ENCODE measurements at regions not wholly inside any gene's neighbourhood (a gene's known extent, or its start where the extent isn't known, plus 50 kb on each side); places are given as distances from the start of the nearest gene placed in this dataset.
"Not testable (repeated sequence)": the region's sequence is repeated elsewhere in the genome, so short reads cannot be mapped to it uniquely, and the experiment has no call there.

DNA sequence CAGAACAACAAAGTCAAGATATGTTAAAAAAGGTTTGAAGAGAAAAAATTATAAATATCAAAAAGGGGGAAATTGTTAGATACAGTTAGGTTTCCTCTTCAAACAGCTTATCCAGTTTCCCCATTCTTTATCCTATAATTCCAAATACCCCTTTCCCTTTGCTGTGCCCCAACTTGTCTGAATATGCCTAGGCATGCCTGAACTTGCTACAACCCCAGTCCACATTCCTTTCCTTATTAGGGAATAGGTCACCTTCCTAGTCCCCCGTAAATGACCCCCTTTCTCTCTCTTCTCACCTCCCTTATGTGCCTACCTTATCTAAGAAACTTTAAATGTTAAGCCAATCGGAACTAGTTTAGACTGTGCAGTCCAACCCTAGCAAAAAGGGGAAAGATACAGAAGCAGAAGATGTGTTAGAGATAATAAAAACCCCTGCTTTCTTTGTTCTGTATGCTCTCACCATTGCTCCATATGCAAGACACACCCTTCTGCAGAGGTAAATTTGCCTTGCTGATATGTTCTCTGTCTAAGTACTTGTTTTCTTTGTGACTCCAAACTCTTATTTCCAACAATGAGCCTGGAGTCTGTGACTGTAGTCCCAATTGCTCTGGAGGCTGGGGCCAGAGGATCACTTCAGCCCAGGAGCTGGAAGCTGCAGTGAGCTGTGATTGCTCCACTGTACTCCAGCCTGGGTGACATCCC is 810.1 kb downstream of the PLA2G4A start:
- DNase-seq = no peak

- DNase-seq = no peak
These were observed 812.3 kb downstream of the PLA2G4A start for GRCh38 chr1:187641015-187641414.

DNA sequence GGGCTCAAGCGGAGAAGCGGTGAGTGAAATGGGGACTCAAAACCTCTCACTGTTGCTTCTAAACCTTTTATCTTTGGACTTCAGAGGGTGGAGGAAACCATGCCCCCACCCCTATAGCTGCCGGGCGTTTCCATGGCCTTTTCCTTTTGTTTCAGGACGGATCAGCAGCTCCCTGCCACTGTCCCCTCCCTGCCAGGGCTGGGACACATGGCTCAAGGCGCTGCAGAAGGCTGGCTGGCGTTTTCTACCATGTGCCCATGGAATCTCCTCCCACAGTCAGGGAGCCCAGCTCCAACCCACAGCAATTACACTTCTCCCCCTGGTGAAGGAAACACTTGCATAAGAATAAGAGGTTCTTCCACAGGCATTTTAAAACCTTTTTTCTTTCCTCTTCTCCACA is 812.7 kb downstream of the PLA2G4A start:
- no peak for DNase-seq

GRCh38 chr1:187641907-187642306 is 813.2 kb downstream of the PLA2G4A start:
- DNase-seq = no peak

GRCh38 chr1:187645651-187646050 is 816.9 kb downstream of the PLA2G4A start:
- no peak for DNase-seq

- no peak for DNase-seq
These were observed 817.9 kb downstream of the PLA2G4A start for GRCh38 chr1:187646536-187647107.

DNA sequence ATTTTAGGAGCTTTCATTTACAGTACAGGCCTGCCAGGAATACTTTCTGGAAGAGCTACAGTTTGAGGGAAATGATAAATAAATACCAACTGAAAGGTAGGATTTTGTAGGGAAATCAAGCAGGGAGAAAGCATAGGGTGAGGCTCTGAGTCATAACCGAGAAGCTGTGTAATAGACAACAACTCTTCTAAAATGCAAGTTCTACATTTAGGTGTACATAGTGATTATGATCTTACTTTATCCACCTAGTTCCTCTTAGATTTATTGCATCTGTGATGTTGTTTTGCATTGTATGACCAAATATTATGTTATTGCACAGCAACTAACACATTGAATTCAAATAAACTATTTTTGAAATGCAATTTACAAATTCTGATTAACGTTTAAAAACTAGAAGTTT is 819.3 kb downstream of the PLA2G4A start:
- no peak for DNase-seq

- DNase-seq = peak; percentile 38 to 57
These were observed 825.9 kb downstream of the PLA2G4A start for GRCh38 chr1:187654635-187655034.

- DNase-seq = no peak
These were observed 826.4 kb downstream of the PLA2G4A start for GRCh38 chr1:187655104-187655503.

DNA sequence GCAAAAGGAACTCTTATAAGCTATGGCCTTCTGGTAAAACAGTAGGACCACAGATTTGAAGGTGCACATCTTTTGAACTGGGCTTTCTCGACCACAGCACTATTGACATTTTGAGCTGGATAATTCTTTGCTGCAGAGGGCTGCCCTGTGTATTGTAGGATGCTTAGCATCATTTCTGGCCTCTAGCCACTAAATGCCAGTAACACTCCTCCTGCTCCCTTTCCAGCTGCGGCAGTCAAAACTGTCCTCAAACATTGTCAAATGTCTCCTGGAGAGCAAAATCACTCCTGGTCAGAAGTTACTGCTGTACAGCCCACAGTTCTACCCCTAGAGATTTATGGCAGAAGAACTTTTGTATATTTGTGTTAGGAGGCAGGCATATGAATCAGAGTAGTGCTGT is 836.7 kb downstream of the PLA2G4A start:
- DNase-seq = no peak

- no peak for DNase-seq
These were observed 852.1 kb downstream of the PLA2G4A start for GRCh38 chr1:187680823-187681222.

DNA sequence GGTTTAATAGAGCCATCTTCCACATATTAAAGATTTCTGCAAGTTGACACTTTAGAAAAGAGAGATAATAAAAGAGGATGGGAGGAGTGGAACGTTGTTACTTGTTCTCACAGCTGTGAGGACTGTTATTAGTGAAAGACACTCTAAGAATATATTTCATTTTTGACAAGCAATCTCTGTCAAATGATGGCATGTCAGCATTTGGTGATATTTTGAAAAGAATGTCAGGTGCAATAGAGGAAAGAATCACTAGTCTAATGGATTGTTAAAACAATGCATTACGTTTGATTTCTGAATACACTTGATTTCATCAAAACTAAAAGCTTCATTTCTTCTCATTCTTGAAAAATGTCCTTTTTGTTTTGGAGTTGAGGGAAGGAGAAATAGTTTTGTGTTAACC is 853.4 kb downstream of the PLA2G4A start:
- no peak for DNase-seq

DNA sequence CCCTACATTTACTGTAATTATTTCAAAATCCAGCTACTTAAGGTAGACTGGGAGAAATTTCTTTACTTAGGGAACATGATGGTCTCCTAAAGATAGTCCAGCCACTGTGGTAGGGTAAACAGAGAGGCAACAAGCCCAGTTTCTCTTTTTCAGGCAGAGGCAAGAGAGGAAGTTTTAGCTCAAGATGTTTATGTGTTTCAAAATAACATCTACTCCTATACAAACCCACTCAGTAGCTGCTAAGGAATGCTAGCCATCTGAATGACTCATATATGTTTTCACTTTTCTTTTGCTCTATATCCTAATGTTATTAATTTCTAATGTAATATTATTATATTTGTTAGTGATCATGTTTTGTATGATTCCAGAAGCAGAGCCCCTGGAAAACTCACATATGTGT is 856.6 kb downstream of the PLA2G4A start:
- DNase-seq = no peak

DNA sequence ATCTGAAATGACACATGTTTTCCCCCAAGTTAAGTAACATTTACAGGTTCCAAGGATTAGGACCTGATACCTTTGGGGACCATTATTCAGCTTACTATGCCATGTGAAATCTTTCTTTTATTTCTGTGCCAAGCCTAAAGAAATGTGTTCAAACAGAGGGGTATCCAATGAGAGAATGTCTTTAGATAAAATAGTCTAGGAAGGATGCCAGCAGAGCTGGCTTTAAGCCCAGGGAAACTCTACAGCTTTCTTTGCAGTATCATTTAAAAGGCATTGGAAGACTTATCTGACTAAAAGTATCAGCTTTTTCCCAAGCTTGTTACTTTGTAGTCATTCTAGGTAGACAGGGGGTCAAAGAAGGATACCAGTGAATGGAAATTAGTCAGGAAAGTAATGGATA is 860.4 kb downstream of the PLA2G4A start:
- DNase-seq = no peak

GRCh38 chr1:187691439-187691838 is 862.7 kb downstream of the PLA2G4A start:
- no peak for DNase-seq

GRCh38 chr1:187692799-187693198 is 864.0 kb downstream of the PLA2G4A start:
- no peak for DNase-seq

DNA sequence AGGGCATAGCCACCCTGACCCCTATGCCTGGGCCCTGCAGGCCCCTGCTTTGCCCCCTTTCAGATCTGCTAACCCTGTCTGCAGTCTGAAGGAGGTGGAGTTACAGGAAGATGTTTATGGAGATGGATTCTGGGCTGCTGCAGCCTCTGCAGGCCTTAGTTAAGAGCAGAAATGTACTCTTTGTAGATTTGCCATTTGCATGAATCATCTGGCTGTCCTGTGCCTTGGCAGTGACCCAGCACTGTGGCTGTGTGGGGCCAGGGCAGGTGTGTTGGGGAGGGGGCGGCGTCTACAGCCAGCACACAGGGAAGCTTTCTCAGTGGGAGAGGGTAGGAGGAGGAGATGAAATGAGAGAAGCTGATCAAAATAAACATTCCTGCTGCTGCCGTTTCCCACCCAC is 867.3 kb downstream of the PLA2G4A start:
- peak; percentile 14 to 53 for DNase-seq

GRCh38 chr1:187703138-187704130 is 874.7 kb downstream of the PLA2G4A start:
- DNase-seq = not testable (repeated sequence)

- no peak for DNase-seq
These were observed 885.7 kb downstream of the PLA2G4A start for GRCh38 chr1:187714470-187714869.

GRCh38 chr1:187715483-187715882 is 886.7 kb downstream of the PLA2G4A start:
- DNase-seq = no peak

DNA sequence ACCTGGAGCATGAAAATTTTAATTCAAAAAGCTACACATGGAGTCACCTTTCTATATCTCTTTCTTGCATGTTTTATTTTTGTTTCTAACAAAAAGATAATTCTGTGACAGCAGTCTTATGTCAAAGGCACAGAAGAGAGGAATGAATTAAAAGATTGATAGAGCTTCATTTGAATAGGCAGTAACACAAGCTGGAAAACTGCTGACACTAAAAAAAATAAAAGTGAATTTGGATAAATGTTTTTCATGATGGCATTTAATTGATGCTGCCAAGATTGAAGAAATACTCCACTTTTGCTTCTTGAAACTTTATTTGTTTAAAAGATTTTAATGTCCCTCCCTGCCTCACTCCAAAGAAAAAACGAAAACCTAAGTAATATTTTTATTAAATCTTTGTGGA is 887.4 kb downstream of the PLA2G4A start:
- DNase-seq = no peak

- DNase-seq = no peak
These were observed 889.8 kb downstream of the PLA2G4A start for GRCh38 chr1:187718527-187718926.

DNA sequence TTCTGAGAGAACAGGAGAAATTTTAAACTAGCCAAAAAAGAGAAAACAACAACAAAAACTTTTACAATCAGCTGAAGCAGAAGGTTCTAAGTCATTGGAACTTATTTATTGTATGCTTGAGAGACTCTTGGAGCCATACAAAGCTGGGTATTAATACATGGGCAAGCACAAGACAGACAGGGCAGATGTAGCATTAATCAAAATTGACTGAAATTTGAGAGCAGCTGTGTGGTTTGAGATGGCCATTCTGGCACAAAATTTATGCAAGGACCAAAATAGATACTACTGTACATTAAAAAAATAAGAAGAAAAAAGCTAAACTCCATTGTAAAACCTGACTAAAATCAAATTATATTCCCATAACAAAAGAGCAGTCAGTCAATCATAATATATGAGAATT is 892.5 kb downstream of the PLA2G4A start:
- peak in 1 of 2 experiments; percentile 19 for DNase-seq

DNA sequence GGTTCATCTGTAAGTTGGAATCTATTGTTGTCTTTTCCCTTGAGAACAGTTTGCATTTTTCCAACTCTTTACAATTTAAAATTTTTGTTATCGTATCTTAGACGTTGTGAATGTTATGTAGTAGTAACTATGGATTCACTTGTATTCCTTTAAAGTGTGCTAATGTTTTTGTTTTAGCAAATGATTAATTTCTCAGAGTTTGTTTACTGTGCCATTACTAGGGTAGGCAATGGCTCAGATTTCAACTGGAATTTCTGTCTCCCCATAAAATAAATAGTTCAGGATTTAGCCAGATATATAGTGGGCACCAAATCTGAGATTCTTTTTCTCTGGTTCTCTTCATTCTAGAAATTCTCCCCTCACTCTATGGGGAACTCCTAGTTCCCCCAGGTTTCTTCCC is 896.5 kb downstream of the PLA2G4A start:
- DNase-seq = no peak
